Upper lobe of left lung (tissue), 6 donors: ENCODE measurements at regions not wholly inside any gene's neighbourhood (a gene's known extent, or its start where the extent isn't known, plus 50 kb on each side); places are given as distances from the start of the nearest gene placed in this dataset.

Source experiments
- ATAC-seq, 2 donors: fragments of 200-7000 bp; cut with Tn5 transposase; one replicate each; pipeline ENCODE4 v1.9.1; 2022; ENCODE audit warnings: mild to moderate bottlenecking in 2 of 2, moderate library complexity in 2 of 2; ENCODE audit not compliant: low FRiP score in 2 of 2
- DNase-seq, 2 donors: peaks; one replicate each; pipeline ENCODE4 v3.0.0-alpha.2; 2019 to 2020
- H3K27ac ChIP-seq, 4 donors: fragments of 200-600 bp; sonication (generic); one replicate each; pipeline ENCODE4 v1.5.1; 2016 to 2019
- H3K27me3 ChIP-seq, 4 donors: fragments of 200-600 bp; sonication (generic); one replicate each; pipeline ENCODE4 v1.5.1; 2017 to 2019
- H3K36me3 ChIP-seq, 4 donors: fragments of 200-600 bp; sonication (generic); one replicate each; pipeline ENCODE4 v1.5.1; 2016 to 2019
- H3K4me1 ChIP-seq, 4 donors: fragments of 200-600 bp; sonication (generic); one replicate each; pipeline ENCODE4 v1.5.1; 2018 to 2019
- H3K4me3 ChIP-seq, 4 donors: fragments of 200-600 bp; sonication (generic); one replicate each; pipeline ENCODE4 v1.5.1; 2017 to 2019; ENCODE audit warnings: mild to moderate bottlenecking in 2 of 4, moderate library complexity in 1 of 4
- H3K9me3 ChIP-seq, 4 donors: fragments of 200-600 bp; sonication (generic); one replicate each; pipeline ENCODE4 v1.5.1; 2018 to 2019
- EP300 ChIP-seq, 4 donors: sonication (generic); formaldehyde crosslinking; IDR thresholded peaks; one replicate each; pipeline ENCODE4 v1.5.1; 2017; ENCODE audit warnings: antibody characterized with exemption in 4 of 4, control low read depth in 2 of 4
- POLR2A ChIP-seq, 4 donors: fragments of 450-650 bp; IDR thresholded peaks; one replicate each; pipeline ENCODE4 v1.5.1; 2016 to 2017; ENCODE audit warnings: antibody characterized with exemption in 4 of 4, mild to moderate bottlenecking in 2 of 4
- POLR2AphosphoS5 ChIP-seq, 2 donors: sonication (generic); formaldehyde crosslinking; IDR thresholded peaks; one replicate each; pipeline ENCODE4 v1.5.1; 2017; ENCODE audit warnings: antibody characterized with exemption in 2 of 2
- WGBS, 2 donors: methylation state at CpG; one replicate each; pipeline ENCODE4 v1.1.5; 2017 to 2018; 5-methylcytosine and 5-hydroxymethylcytosine counted together
- TF ChIP-seq, protein P1 (sequence below), 6 experiments: fragments of 450-650 bp in 4 of 6; fragments of 200-600 bp in 2 of 6; sonication (generic) in 2 of 6; IDR thresholded peaks; one replicate each; pipeline ENCODE4 v1.5.1; 2016 to 2019; ENCODE audit warnings: antibody characterized with exemption in 6 of 6
- donor health status: DM: no; HTN: no; CAD: no; lungs with moderate emphysema.
- donor health status: DM: no; HTN: yes; CAD: no; lungs with severe emphysema.

DNA sequence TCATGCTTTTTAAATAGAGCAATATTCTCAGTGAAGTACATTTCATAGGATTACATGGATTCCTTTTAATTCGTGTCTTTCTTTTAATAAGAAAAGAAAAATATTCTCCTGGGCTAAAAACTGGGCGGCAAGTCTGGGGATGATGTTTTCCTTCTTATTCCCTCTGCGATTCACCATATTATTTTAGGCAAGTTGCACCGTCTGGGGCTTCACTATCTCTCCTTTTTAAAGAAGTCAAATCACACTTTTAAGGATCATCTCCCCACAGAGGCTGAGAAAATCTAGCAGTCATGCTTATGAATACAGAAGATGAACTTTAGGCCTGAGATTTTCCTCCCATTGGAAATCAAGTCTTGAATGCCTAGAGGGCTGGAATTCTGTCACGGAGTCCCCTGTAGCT is 104.1 kb downstream of the COPS8 start:
- 88 to 90% methylated on average over 5 of the region's 5 CpGs for WGBS, 2 donors
- TF ChIP-seq EP300 (IDR thresholded peaks at IDR 0.05), result no peak
- TF ChIP-seq POLR2AphosphoS5 (IDR thresholded peaks at IDR 0.05), result no peak
- TF ChIP-seq, protein P1, sequence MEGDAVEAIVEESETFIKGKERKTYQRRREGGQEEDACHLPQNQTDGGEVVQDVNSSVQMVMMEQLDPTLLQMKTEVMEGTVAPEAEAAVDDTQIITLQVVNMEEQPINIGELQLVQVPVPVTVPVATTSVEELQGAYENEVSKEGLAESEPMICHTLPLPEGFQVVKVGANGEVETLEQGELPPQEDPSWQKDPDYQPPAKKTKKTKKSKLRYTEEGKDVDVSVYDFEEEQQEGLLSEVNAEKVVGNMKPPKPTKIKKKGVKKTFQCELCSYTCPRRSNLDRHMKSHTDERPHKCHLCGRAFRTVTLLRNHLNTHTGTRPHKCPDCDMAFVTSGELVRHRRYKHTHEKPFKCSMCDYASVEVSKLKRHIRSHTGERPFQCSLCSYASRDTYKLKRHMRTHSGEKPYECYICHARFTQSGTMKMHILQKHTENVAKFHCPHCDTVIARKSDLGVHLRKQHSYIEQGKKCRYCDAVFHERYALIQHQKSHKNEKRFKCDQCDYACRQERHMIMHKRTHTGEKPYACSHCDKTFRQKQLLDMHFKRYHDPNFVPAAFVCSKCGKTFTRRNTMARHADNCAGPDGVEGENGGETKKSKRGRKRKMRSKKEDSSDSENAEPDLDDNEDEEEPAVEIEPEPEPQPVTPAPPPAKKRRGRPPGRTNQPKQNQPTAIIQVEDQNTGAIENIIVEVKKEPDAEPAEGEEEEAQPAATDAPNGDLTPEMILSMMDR (IDR thresholded peaks at IDR 0.05), result no peak
- no peak for TF ChIP-seq POLR2A (IDR thresholded peaks at IDR 0.05)
- H3K9me3 ChIP-seq, result no peaks in the 10 kb centered on the region
- no peaks in the 10 kb centered on the region for H3K4me1 ChIP-seq
- no peak for DNase-seq
- no peak overlapping the region for H3K4me3 ChIP-seq
- no peaks in the 10 kb centered on the region for H3K27me3 ChIP-seq
- H3K36me3 ChIP-seq, result no peaks in the 10 kb centered on the region
- no peak for ATAC-seq
- no peak overlapping the region for H3K27ac ChIP-seq

DNA sequence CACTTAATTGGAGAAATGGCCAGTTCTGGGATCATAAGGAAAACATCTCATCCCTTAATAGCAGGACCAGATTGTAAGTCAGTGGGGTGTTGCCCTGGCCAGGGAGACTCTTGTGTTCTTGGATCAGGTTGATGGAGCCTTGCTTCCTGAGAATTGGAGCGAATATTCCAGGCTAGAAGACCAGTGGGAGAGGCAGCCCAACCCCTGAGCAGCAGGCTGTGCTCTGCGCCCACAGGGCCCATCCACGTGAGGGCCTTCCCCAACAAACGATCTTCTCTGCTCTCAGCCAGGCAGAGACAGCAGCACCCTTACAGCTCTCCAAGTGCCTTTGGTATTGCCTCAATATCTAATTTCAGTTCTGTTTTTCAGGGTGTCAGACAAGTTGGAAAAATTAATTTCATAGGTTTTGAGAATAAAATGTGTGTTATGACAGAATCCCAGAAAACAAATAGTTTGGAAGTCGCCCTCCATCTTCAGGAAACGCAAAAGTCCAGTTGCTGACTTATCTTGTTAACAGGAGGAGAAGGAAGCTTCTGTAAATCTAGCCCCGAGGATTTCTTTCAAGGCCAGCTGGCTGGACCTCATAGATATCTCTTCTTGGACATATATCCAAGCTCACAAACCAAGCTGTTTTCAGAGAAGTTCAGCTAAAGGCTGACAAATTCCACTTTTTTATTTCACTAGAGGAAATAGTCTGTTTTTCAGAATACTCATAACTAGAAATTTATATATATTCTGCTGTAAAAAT is 105.5 kb downstream of the COPS8 start:
- DNase-seq, result peak in 1 of 2 donors; percentile 41
- WGBS, 2 donors, result 74 to 81% methylated on average over 4 to 7 of the region's 7 CpGs
- Histone ChIP-seq H3K4me3 (no peak overlapping the region), H3K9me3 (no peaks in the 10 kb centered on the region), H3K27me3 (no peaks in the 10 kb centered on the region), H3K36me3 (no peaks in the 10 kb centered on the region), H3K4me1 (no peaks in the 10 kb centered on the region), H3K27ac (no peak overlapping the region)
- peak in 1 of 2 donors; percentile 69 for ATAC-seq
- TF ChIP-seq, protein P1 (IDR thresholded peaks at IDR 0.05), result no peak
- no peak for TF ChIP-seq EP300 (IDR thresholded peaks at IDR 0.05)
- no peak for TF ChIP-seq POLR2A (IDR thresholded peaks at IDR 0.05)
- no peak for TF ChIP-seq POLR2AphosphoS5 (IDR thresholded peaks at IDR 0.05)

GRCh38 chr2:237191714-237192081 is 106.0 kb downstream of the COPS8 start:
- no peak for ATAC-seq
- Histone ChIP-seq H3K27ac (no peak overlapping the region), H3K4me1 (no peaks in the 10 kb centered on the region), H3K9me3 (no peaks in the 10 kb centered on the region), H3K36me3 (no peaks in the 10 kb centered on the region), H3K4me3 (no peak overlapping the region), H3K27me3 (no peaks in the 10 kb centered on the region)
- TF ChIP-seq POLR2AphosphoS5 (IDR thresholded peaks at IDR 0.05) (no peak), POLR2A (IDR thresholded peaks at IDR 0.05) (no peak), EP300 (IDR thresholded peaks at IDR 0.05) (no peak)
- TF ChIP-seq, protein P1 (IDR thresholded peaks at IDR 0.05), result no peak
- 77 to 83% methylated on average over 8 of the region's 8 CpGs for WGBS, 2 donors
- peak in 1 of 2 donors; percentile 33 for DNase-seq

GRCh38 chr2:237192881-237193280 is 107.2 kb downstream of the COPS8 start:
- DNase-seq, result peak in 1 of 2 donors; percentile 44
- no peak for ATAC-seq
- WGBS, 2 donors, result 91 to 98% methylated on average over 8 of the region's 8 CpGs

More at GRCh38 chr2:237192881-237193280, 107.2 kb downstream of the COPS8 start:
- no peak overlapping the region for H3K4me3 ChIP-seq
- no peaks in the 10 kb centered on the region for H3K36me3 ChIP-seq
- no peaks in the 10 kb centered on the region for H3K27me3 ChIP-seq
- H3K9me3 ChIP-seq, result no peaks in the 10 kb centered on the region
- no peaks in the 10 kb centered on the region for H3K4me1 ChIP-seq
- no peak for TF ChIP-seq POLR2A (IDR thresholded peaks at IDR 0.05)
- TF ChIP-seq POLR2AphosphoS5 (IDR thresholded peaks at IDR 0.05), result no peak
- no peak for TF ChIP-seq EP300 (IDR thresholded peaks at IDR 0.05)
- TF ChIP-seq, protein P1 (IDR thresholded peaks at IDR 0.05), result no peak
- no peak overlapping the region for H3K27ac ChIP-seq
